NCI-H345 (cell line): ENCODE measurements at regions not wholly inside any gene's neighbourhood (a gene's known extent, or its start where the extent isn't known, plus 50 kb on each side); places are given as distances from the start of the nearest gene placed in this dataset.

Experiments used
- DNase-seq: peaks from one replicate; lab custom pipeline; 2025; lab: John Stamatoyannopoulos, UW

- DNase-seq, result no peak
Measured at GRCh38 chr6:11296449-11297375, 64.2 kb upstream of the NEDD9 start.

- no peak for DNase-seq
Measured at GRCh38 chr6:11295969-11296368, 63.5 kb upstream of the NEDD9 start.

- no peak for DNase-seq
Measured at GRCh38 chr6:11294228-11294627, 61.8 kb upstream of the NEDD9 start.

- no peak for DNase-seq
Measured at GRCh38 chr6:11292594-11293236, 60.2 kb upstream of the NEDD9 start.

- no peak for DNase-seq
Measured at GRCh38 chr6:11292091-11292490, 59.6 kb upstream of the NEDD9 start.

GRCh38 chr6:11291582-11291981, 59.1 kb upstream of the NEDD9 start:
- no peak for DNase-seq

GRCh38 chr6:11290027-11290426, 57.6 kb upstream of the NEDD9 start:
- no peak for DNase-seq

- no peak for DNase-seq
Measured at GRCh38 chr6:11288065-11288464, 55.6 kb upstream of the NEDD9 start.

GRCh38 chr6:11284996-11285395, 52.5 kb upstream of the NEDD9 start:
- DNase-seq, result no peak

- no peak for DNase-seq
Measured at GRCh38 chr6:11283629-11284028, 51.2 kb upstream of the NEDD9 start.

- DNase-seq, result no peak
Measured at GRCh38 chr6:11282875-11283274, 50.4 kb upstream of the NEDD9 start.
